ES-I3 (cell line): ENCODE measurements at regions not wholly inside any gene's neighbourhood (a gene's known extent, or its start where the extent isn't known, plus 50 kb on each side); places are given as distances from the start of the nearest gene placed in this dataset.
"Not testable (repeated sequence)": the region's sequence is repeated elsewhere in the genome, so short reads cannot be mapped to it uniquely, and the experiment has no call there.

Source experiments
- H3K36me3 ChIP-seq: 2 replicates; pipeline ENCODE4 v1.6.1; 2013; ENCODE audit warnings: mild to moderate bottlenecking, low read length, control low read depth, moderate library complexity; ENCODE audit not compliant: insufficient read depth
- H3K4me1 ChIP-seq: 2 replicates; pipeline ENCODE4 v1.6.1; 2013; ENCODE audit warnings: mild to moderate bottlenecking, control low read depth, low read length; ENCODE audit not compliant: insufficient read depth
- H3K9ac ChIP-seq: 2 replicates; pipeline ENCODE4 v1.6.1; 2013; ENCODE audit warnings: low read depth, mild to moderate bottlenecking, low read length, moderate library complexity
- H3K9me3 ChIP-seq: 2 replicates; pipeline ENCODE4 v1.6.1; 2013; ENCODE audit warnings: mild to moderate bottlenecking, low read length, moderate library complexity; ENCODE audit not compliant: control insufficient read depth, insufficient read depth

- Histone ChIP-seq H3K36me3 (no peaks in the 10 kb centered on the region), H3K4me1 (peaks cover 6% of the 10 kb centered on the region; the same call in 1 of the 2 replicates), H3K9ac (no peak overlapping the region), H3K9me3 (no peaks in the 10 kb centered on the region)
These were observed 286.5 kb downstream of the ALDH8A1 start for GRCh38 chr6:134663356-134663755.

DNA sequence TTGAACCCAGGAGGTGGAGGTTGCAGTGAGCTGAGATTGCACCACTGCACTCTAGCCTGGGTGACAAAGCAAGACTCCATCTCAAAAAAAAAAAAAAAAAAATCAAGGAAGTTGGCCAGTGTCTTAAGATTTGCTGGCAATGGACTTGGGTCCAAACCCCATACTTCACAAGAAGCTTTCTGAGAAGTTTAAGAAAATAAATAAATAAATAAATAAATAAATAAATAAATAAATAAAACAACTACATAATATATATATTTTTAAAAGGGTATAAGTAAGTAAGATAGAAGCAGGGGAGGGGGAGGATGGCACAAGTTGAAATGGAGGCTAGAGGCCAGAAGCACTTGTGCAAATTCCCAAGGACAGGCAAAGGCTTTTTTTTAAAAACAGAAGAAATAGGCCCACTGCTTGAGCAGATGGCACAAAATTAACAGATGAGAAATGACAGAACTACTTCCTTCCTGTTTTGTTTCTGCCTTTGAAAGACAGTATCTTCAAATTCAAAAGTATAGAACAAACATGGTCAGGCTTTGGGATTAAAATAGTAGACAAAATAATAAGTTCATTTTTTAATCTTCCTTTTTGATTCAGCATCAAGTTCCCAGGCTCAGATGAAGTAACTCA lies 287.7 kb downstream of the ALDH8A1 start:
- Histone ChIP-seq H3K36me3 (no peaks in the 10 kb centered on the region), H3K9ac (no peak overlapping the region), H3K4me1 (peaks cover 10% of the 10 kb centered on the region; the same call in 1 of the 2 replicates), H3K9me3 (no peaks in the 10 kb centered on the region)

DNA sequence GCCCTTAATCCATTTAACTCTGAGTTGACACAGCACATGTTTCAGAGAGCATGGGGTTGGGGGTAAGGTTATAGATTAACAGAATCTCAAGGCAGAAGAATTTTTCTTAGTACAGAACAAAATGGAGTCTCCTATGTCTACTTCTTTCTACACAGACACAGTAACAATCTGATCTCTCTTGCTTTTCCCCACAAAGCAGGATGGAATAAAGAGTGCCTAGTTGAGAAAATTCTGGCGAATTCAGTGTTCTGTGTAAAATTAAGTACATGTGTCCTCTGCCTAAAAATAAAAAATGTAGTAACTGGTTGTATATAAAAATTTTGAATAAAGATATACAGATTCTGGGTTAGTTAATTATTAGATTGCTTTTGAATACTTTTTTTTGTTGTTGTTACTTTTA lies 290.0 kb downstream of the ALDH8A1 start:
- H3K9me3 ChIP-seq, H3K36me3 ChIP-seq, H3K9ac ChIP-seq: not testable (repeated sequence)
- H3K4me1 ChIP-seq, result peaks cover 10% of the 10 kb centered on the region; the same call in 1 of the 2 replicates

DNA sequence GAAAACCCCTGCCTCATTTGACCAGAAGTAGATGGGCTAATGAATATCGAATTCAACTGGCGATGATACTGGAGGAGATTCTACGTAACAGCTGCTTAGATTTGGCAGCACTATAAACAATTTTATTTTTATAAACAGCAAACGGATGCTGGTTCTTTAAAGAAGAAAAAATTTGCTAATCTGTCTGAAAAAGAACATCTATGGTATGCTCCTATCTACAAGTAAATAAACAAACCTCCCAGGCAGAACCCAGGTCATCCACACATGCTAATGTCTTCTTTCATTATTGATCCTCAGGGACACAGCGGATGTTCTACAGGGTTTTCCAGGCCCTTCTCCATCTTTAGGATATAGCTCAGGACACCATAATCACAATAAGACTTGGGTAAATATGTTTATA lies 291.3 kb downstream of the ALDH8A1 start:
- Histone ChIP-seq H3K36me3 (no peaks in the 10 kb centered on the region), H3K9ac (no peak overlapping the region), H3K9me3 (no peaks in the 10 kb centered on the region), H3K4me1 (peaks cover 10% of the 10 kb centered on the region; the same call in 1 of the 2 replicates)

DNA sequence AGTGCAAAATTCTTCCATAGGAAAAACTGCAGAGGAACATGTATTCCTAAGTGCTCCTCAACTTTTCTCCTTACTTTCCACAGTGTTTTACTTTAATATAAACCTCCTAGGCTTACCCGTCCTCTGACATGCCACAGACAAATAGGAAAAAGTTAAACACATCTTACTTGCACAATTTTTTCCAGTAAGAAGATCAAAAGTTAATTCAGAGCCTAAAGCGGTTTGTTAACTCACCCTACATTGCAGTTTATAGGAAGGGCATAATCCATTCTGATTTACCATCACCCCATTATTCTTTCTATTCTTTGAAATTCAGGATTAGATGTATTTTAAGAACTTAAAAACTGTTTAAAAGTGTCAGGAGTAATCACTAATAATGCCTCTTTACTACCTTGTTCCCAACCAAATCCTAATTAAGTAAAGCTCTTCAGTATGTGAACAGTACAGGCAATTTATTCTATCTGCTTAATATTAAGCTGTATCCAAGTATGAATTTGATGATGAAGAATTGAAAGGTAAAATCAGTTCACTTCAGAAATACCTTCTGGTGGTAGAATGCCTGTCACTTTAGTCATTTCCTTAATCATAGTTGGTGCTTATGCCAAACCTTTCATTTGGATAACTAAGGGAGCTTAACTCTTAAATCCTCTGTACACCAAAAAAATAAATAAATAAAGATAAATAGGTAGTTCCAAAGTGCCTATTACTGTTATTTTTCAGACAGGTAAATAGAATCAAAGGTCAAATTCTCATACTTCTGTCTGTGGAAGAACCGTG lies 292.0 kb downstream of the ALDH8A1 start:
- peaks cover 10% of the 10 kb centered on the region; the same call in 1 of the 2 replicates for H3K4me1 ChIP-seq
- H3K9me3 ChIP-seq, result no peaks in the 10 kb centered on the region
- H3K9ac ChIP-seq, result no peak overlapping the region
- H3K36me3 ChIP-seq, result no peaks in the 10 kb centered on the region

DNA sequence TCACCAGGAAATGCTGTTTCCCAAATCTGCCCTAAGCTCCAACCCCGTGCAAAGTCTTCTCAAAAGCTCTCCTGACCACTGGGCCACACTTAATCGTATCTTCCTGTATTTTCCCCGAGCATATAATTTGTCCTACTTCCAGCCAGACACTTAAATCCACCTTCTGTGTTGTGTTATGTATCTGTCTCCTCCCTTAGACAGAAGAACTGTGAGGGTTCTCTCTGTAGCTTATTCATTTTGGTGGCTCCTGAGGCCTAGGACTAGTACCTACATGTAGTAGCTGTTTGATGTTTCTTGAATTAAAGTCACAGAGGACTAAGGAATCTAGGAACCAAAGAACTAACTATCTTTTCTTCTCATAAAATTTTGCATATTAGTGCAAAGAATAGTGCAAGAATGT lies 292.6 kb downstream of the ALDH8A1 start:
- Histone ChIP-seq H3K9me3 (no peaks in the 10 kb centered on the region), H3K36me3 (no peaks in the 10 kb centered on the region), H3K9ac (no peak overlapping the region), H3K4me1 (peaks cover 10% of the 10 kb centered on the region; the same call in 1 of the 2 replicates)

DNA sequence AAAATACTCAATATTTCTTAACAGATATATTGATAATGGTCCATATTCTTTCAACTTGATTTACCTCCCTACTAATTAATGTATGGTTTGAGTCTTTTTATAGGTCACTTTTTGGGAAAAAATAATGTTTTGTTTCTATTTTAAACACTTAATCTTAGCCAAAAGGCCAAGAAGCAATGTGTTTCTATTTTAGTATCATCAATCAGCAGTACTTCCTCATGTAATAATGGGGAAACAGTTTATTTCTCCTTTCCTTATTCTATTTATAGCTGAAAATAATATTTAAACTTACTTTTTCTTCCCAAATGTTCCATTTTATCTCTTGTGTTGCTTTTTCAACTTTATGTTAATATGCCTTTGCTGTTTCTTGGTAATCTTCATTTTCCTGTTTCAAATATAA lies 295.1 kb downstream of the ALDH8A1 start:
- H3K36me3 ChIP-seq, result no peaks in the 10 kb centered on the region
- no peak overlapping the region for H3K9ac ChIP-seq
- no peaks in the 10 kb centered on the region for H3K9me3 ChIP-seq
- peaks cover 10% of the 10 kb centered on the region; the same call in 1 of the 2 replicates for H3K4me1 ChIP-seq

DNA sequence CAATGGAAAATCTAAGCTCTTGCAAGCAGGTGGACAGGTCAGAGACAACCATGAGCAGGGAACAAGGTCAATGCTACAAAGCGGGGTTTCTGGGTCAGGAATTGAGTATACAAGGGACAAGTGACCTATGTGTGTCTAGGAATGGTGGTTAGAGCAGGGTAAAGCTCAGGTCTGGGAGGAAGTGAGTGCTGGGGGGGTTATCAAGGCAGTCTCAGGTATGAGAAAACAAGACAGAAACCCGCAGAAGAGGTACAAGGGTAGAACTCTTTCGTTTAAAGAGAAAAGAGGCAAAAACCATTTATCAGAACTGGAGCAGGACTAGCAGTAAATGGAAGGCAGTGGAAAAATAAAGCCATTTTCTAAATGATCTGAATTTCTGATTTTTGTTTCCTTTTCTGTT lies 298.4 kb downstream of the ALDH8A1 start:
- H3K9me3 ChIP-seq, result no peaks in the 10 kb centered on the region
- no peak overlapping the region for H3K9ac ChIP-seq
- H3K4me1 ChIP-seq, result no peaks in the 10 kb centered on the region
- H3K36me3 ChIP-seq, result no peaks in the 10 kb centered on the region

DNA sequence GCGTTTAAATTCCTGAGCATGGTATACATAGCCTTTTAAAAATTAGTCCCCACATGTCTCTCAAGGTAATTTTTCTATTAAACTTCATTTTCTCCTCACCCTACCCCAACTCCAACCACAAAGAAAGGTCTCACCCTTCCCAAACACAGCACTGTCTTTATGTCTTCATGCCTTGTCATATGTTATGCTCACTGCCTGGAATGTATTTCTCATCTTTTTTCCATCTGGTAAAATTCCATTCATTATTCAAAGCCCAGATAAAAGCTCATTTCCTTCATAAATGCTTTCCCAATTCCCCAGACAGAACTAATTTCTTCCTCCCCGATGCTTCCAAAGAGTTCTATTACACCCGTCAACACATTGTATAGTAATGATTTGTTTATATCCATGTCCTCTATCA lies 302.0 kb downstream of the ALDH8A1 start:
- no peaks in the 10 kb centered on the region for H3K36me3 ChIP-seq

DNA sequence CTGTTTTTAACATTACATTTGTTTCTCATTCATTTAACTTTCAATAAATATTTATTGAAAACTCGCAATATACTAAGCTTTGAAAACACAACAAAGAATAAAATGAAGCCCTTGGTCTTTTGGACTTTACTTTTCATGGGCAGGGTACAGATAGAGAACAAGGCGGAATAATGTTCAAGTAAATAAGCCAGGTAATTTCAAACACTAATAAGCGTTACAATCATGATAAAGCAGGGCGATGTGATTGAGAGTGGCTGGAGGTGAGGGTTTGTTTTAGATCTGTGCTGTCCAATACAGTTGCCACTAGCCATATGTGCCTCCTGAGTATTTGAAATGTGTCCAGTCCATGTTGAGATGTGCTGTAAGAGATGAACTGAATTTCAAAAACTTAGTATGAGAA lies 307.1 kb downstream of the ALDH8A1 start:
- Histone ChIP-seq H3K36me3 (no peaks in the 10 kb centered on the region), H3K4me1 (peaks cover 7% of the 10 kb centered on the region), H3K9me3 (no peaks in the 10 kb centered on the region), H3K9ac (no peak overlapping the region)

More for the DNA sequence above, 302.0 kb downstream of the ALDH8A1 start:
- no peaks in the 10 kb centered on the region for H3K9me3 ChIP-seq
- no peaks in the 10 kb centered on the region; the same call in 1 of the 2 replicates for H3K4me1 ChIP-seq
- H3K9ac ChIP-seq, result no peak overlapping the region

- H3K4me1 ChIP-seq, result peaks cover 12% of the 10 kb centered on the region
These were observed 307.6 kb downstream of the ALDH8A1 start for GRCh38 chr6:134642279-134642678.

GRCh38 chr6:134640975-134641429 lies 308.9 kb downstream of the ALDH8A1 start:
- no peaks in the 10 kb centered on the region for H3K9me3 ChIP-seq
- H3K36me3 ChIP-seq, result no peaks in the 10 kb centered on the region
- H3K4me1 ChIP-seq, result peaks cover 18% of the 10 kb centered on the region
- no peak overlapping the region for H3K9ac ChIP-seq

More at GRCh38 chr6:134642279-134642678, 307.6 kb downstream of the ALDH8A1 start:
- H3K9ac ChIP-seq, result no peak overlapping the region
- H3K9me3 ChIP-seq, result no peaks in the 10 kb centered on the region
- no peaks in the 10 kb centered on the region for H3K36me3 ChIP-seq

DNA sequence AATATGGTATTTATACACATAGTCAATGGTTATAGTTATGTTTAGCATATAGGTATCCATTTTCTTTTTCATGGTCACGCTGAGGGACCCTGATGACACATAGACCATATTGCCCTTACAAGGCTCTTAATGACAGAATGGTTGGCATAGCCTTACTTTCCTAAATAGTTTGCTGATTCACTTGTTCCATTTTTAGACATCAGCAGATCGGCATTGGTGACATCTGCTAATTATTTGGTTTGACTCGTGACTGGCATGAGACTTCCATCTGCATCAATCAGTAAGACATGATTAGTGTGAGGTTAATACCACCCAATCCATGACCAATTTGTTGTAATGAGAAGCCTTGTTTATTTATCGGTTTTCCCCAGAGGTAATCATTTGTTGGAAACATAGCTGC lies 309.7 kb downstream of the ALDH8A1 start:
- Histone ChIP-seq H3K36me3 (no peaks in the 10 kb centered on the region), H3K9me3 (no peaks in the 10 kb centered on the region), H3K9ac (no peak overlapping the region), H3K4me1 (peaks cover 19% of the 10 kb centered on the region)

DNA sequence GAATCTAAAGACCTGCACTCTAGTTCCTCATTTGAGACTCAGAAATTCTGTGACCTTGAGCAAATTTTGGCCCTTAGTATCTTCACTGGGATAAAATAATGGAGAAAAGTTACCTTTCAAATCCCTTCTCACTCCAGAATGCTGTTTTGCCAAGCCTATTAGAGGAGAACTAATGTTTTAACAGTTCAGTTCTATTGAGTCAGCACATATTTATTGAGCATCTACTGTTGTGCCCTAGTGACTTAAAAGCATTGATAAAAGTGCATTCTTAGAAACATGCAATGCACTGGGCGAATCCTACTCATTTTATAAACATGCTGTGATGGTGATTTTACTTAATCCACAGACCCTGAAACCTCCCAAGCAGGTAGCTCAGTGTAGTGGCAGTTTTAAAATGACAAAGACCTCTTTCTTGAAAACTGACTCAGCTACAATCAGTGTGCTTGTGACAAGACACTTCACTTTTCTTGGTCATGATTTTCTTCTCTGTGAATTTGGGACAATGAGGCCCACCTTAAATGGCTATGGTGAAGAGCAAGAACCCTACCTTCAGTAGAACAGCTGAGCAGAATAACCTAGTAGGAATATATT lies 312.0 kb downstream of the ALDH8A1 start:
- no peaks in the 10 kb centered on the region for H3K9me3 ChIP-seq
- no peaks in the 10 kb centered on the region for H3K36me3 ChIP-seq
- peaks cover 19% of the 10 kb centered on the region for H3K4me1 ChIP-seq
- no peak overlapping the region for H3K9ac ChIP-seq
